ENCODE measurements at regions not wholly inside any gene's neighbourhood (a gene's known extent, or its start where the extent isn't known, plus 50 kb on each side); places are given as distances from the start of the nearest gene placed in this dataset.
"Not testable (repeated sequence)": the region's sequence is repeated elsewhere in the genome, so short reads cannot be mapped to it uniquely, and the experiment has no call there.

DNA sequence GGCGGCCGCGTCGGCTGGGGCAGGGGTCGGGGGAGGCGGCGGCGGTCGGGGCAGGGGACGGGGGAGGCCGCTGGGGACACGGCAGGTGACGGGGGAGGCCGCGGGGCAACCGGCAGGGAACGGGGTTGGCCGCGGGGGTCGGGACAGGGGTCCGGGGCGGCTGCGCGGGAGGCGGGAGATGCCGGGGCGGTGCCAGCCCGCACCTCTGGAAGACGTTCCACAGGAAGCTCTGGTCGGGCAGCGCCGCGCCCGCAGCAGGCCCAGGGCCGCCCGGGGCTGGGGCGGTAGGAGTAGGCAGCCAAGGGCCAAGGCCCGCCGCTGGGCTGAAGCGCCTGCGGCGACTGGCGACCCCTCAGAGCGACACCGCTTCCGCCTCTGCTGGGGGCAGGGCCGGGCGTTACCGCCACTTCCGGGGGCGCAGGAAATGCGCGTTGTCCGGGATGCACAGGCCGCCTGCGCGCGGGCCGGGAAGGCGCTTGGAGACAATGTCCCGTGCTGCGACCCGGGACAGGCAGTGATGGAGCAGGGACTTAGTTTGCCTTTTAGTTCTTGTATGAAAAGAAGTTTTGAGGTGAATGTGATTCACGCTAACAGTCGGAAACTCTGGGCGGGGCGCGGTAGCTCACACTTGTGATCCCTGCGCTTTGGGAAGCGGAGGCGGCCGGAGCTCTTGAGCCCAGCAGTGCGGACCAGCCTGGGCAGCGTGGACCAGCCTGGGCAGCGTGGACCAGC lies 110.0 kb upstream of the LPCAT1 start:
- peak; percentile 10 for DNase-seq

DNA sequence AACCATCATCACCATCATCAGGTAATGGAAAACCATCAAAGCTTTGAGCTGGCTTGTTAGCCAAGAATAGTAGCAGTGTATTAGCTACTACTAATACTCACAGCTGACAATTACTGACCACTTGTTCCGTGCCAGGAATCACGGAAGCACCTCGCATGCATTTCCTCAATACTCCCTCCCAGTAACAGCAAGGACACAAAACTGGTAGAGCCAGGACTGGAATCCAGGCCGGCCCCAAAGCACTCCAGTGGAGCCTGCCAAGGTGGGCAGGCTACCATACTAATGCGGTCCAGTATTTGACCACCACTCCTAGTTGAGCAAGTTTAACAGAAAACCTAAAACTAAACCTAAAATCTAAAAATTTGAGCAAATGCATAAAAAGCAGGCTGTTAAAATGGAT lies 107.2 kb upstream of the LPCAT1 start:
- DNase-seq = not testable (repeated sequence)

DNA sequence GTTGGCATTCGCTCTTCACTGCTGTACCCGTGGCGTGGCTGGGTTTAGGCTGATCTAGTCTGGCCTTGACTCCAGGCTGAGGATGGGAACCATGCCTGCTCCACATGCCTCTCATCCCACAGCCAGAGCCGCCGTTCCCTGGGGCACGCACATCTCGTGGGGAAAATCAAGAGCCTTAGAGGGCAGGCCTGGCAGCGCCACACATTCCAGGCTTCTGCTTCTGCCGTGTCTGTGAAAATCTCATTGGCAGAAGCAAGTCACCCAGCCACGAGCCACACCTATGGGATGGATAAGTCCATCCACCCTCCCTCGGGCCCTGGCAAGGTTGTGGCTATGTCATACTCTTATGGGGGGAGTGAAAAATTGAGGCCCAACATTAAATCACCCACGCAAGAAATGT lies 102.6 kb upstream of the LPCAT1 start:
- not testable (repeated sequence) for DNase-seq

DNA sequence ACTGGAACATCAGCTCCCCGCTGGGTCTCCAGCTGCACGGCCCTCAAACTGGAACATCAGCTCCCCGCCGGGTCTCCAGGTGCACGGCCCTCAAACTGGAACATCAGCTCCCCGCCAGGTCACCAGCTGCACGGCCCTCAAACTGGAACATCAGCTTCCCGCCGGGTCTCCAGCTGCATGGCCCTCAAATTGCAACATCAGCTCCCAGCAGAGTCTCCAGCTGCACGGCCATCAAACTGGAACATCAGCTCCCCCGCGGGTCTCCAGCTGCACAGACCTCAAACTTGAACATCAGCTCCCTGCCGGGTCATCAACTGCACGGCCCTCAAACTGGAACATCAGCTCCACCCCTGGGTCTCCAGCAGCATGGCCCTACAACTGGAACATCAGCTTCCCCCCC lies 95.8 kb upstream of the LPCAT1 start:
- not testable (repeated sequence) for DNase-seq

DNA sequence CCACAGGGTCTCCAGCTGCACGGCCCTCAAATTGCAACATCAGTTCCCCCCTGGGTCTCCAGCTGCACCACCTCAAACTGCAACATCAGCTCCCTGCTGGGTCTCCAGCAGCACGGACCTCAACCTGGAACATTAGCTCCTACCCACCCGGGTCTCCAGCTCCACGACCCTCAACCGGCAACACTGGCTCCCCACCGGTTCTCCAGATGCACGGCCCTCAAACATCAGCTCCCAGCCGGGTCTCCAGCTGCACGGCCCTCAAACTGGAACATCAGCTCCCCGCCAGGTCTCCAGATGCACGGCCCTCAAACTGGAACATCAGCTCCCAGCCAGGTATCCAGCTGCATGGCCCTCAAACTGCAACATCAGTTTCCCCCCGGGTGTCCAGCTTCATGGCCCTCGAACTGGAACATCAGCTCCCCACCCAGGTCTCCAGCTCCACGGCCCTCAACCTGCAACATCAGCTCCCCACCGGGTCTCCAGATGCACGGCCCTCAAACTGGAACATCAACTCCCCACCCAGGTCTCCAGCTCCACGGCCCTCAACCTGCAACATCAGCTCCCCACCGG lies 94.6 kb upstream of the LPCAT1 start:
- DNase-seq = not testable (repeated sequence)

DNA sequence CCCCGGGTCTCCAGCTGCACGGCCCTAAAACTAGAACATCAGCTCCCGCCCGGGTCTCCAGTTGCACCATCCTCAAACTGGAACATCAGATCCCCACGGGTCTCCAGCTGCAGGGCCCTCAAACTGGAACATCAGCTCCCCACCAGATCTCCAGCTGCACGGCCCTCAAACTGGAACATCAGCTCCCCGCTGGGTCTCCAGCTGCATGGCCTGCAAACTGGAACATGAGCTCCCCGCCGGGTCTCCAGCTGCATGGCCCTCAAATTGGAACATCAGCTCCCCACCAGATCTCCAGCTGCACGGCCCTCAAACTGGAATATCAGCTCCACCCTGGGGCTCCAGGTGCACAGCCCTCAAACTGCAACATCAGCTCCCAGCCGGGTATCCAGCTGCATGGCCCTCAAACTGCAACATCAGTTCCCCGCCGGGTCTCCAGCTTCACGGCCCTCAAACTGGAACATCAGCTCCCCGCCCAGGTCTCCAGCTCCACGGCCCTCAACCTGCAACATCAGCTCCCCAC lies 93.5 kb upstream of the LPCAT1 start:
- not testable (repeated sequence) for DNase-seq

DNA sequence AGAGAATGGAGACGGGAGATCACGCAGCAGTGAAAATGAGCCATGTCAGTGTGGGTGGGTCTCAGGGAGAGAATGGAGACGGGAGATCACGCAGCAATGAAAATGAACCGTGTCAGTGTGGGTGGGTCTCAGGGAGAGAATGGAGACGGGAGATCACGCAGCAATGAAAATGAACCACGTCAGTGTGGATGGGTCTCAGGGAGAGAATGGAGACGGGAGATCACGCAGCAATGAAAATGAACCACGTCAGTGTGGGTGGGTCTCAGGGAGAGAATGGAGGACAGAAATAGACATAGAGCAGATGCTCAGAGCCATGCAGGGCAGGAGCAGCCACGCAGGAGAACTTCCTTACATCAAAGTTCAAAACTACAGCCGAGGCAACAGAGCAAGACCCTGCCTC lies 89.8 kb upstream of the LPCAT1 start:
- DNase-seq = not testable (repeated sequence)

DNA sequence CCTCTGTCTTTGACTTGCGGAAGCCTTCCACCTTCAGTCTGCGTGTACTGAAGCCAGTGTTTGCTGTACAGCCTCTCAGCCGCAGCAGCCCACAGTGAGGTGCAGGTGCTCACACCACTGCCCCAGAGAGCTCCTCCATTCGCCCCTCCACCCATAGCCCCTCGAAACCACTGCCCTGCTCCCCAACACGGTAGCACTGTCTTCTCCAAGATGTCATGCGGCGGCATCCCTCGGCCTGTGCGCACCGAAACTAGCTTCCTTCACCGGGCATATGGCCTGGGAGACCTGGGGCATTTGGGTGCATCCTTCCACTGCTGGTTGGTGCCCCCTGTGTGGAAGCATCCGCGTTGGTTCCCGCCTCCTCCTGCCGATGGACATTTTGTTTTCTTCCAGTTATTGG lies 86.8 kb upstream of the LPCAT1 start:
- DNase-seq = not testable (repeated sequence)

DNA sequence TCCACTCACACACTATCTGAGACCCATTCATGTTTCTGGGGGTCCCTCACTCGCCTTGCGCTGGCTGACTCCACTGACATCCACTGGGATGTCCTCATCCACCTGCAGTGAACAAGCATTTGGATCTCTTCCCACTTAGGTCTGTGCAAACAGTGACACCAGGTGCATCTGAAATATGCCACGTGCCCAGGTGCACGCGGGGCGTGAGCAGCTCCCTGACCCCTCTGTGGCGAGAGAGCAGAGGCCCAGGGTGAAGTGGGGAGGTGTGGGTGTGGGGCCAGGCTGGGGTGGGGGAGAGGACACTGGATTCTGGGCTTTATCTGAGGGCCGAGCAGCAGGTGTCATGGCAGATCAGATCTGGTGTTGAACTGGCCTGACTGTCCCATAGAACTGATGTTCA lies 85.4 kb upstream of the LPCAT1 start:
- not testable (repeated sequence) for DNase-seq

DNA sequence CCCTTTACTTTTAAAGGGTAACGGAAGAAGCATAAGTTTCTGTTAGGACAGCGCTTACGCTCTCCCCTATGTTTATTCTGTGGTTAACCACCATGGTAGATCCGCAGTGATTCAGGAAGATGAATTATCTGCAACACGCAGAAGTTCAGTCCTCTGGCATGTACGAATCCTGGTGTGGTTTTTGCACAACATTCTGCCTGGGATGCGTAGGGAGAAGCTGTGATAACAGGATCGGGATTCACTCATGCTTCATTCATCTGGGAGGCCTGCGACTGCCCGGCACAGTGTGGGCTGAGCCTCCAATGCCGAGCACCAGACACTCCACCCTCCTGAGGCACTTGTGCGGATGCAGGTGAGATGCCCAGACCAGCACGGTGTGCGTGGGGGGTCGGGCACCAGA lies 84.6 kb upstream of the LPCAT1 start:
- not testable (repeated sequence) for DNase-seq

DNA sequence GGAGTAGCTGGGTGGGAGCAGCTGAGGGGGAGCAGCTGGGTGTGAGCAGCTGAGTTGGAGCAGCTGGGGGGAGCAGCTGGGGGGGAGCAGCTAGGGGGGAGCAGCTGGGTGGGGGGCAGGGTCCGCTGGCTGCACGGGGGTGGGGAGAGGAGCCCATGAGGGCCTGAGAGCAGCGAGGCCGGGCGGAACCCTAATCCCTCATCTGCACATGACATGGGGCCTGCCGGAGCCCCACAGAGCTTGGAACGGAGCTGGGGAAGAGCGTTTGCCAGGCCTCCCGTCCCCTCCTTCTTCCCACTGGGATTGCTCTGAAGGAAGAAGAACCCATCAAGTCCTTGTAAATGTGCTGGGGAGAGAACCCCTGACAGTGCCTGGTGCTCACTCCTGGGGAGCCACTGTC lies 83.2 kb upstream of the LPCAT1 start:
- not testable (repeated sequence) for DNase-seq

DNA sequence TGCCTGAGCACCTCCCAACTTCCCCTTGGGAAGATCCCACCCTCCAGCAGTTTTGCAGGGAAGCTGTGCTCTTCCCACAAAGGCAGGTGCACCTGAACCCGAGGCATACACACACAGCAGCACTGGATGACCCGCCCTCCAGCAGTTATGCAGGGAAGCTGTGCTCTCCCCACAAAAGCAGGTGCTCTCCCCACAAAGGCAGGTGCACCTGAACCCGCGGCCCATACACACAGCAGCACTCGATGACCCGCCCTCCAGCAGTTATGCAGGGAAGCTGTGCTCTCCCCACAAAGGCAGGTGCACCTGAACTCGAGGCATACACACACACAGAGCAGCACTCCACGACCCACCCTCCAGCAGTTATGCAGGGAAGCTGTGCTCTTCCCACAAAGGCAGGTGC lies 80.2 kb upstream of the LPCAT1 start:
- DNase-seq = not testable (repeated sequence)

DNA sequence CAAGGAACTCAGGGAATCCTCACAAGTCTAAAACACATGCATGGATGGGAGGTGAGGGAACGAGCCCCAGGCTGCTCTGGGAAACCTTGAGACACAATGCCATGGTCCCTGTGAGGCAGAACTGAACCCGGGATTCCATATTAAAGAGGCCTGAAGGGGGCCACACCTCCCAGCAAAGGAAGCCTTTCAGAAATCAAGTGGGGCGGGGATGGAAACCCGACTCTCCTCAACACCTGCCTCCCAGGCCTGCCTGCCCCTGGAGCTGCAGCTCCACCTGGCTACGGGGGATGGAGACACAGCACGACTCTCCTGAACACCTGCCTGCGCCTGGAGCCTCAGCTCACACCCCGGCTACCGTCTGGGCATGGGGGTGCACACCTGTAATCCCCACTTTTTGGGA lies 77.8 kb upstream of the LPCAT1 start:
- not testable (repeated sequence) for DNase-seq

DNA sequence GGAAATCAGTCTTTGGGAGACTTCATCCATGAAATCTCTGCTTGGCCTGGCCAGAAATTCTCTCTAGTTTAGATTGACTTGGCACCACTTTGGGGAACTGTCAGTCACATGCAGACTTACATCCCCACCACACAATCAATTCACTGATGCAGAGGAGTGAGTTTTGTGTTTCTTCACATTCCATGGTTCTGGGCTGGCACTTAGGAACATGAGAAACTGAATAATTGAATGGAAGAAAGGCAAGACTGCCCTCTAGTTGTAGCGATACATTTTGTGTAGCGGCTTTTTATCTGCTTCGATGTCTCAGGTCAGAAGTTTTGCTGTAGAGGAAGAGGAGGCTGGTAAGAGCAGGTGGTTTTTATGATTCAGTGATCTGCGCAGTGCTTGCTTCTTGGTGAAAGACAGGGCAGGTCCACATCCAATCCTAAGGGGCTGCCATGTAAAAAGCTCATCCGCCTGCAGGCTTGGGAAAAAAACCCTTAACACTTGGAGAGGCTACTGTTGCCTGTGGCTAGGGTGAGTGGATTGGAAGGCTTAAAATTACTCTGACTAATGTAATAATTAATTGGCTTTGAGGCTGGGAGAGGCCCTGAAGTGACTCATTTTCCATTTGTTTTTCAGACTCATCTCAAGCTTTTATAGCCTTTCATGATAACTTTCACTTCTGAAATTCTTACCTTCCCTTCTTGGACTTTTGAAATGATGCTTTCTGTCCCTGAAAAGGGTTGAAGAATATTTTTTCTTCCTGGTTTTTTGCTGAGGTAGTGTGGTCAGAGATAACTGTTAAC lies 75.4 kb upstream of the LPCAT1 start:
- DNase-seq = not testable (repeated sequence)

DNA sequence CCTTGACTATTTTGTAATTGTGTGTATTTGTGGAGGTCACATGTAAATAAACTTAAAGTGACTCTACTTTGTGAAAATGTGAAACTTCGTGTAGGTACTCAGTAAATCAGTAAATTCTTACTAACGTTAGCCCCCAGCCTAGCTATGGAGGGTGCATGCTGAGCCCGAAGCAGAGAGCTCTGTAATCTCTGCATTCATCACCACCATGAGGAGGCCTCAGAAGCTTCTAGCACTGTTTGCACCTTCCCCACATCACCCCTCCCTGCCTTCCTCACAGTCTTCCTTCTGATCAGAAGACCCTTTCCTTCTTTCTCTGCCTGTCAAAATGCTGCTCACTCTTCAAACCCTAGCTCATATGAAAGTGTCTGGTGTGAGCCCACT lies 73.3 kb upstream of the LPCAT1 start:
- not testable (repeated sequence) for DNase-seq

DNA sequence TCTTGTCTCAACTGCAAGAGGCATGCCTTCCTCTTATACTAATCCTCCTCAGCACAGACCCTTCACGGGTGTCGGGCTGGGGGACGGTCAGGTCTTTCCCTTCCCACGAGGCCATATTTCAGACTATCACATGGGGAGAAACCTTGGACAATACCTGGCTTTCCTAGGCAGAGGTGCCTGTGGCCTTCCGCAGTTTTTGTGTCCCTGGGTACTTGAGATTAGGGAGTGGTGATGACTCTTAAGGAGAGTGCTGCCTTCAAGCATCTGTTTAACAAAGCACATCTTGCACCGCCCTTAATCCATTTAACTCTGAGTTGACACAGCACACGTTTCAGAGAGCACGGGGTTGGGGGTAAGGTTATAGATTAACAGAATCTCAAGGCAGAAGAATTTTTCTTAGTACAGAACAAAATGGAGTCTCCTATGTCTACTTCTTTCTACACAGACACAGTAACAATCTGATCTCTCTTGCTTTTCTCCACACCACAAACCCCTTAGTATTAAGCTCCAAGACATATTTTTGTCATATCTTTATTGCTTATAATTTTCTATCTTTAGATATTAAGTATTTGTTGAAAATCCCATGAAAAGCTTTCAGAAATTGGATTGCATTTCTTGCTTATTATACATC lies 72.8 kb upstream of the LPCAT1 start:
- DNase-seq = not testable (repeated sequence)

DNA sequence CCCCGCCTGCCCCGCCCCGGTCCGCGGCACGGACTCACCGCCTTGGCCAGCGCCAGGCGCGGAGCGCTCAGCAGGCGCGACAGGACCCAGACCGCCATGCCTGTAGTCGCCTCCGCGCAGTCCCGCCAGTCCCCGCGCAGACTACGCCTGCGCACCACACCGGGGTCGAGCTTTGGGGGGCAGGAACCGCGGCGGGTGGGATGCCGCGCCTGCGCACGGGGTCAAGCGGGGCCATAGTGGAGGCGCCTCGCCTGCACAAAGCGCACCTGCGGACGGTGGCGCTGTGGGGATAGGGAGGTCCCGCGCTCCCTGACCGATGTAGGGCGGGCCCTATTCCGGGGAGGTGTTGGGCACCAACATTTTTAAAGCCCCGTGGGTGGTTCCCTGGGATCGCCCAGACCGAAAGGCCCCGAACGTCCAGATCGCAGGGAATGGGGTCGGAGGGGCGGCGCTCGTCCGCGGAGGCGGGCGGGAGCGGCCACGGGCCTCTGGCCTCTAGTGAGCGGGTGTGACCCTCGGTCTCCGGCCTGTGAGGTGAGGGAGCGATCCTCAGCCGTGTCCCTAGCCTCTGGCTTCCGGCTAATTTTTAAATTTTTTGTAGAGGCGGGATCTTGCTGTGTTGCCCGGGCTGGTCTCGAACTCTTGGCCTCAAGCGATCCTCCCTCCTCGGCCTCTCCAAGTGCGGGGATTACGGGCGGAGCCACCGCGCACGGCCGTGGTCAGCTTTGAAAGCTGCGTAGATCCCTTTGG lies 70.8 kb upstream of the LPCAT1 start:
- DNase-seq = no peak

DNA sequence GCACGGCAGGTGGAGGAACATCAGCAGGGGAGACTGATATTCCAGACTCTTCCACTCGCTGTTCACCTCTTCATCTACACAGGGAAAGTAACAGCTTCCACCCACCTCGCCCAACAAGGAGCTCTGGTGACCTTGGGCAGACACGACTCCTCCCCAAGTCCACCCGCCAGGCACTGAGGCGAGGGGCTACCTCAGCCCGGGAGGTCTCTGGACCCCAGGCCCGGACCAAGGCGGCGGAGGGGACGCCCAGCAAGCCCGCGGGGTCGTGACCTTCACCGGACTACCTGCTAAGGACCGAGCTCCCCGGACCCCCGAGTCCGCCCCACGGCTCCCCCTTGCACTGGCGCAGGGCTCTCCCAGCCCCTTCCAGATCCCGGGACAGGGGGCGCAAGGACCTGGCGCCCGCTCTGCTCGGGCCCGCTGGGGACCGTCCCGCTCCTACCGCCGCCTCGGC lies 70.2 kb upstream of the LPCAT1 start:
- no peak for DNase-seq

DNA sequence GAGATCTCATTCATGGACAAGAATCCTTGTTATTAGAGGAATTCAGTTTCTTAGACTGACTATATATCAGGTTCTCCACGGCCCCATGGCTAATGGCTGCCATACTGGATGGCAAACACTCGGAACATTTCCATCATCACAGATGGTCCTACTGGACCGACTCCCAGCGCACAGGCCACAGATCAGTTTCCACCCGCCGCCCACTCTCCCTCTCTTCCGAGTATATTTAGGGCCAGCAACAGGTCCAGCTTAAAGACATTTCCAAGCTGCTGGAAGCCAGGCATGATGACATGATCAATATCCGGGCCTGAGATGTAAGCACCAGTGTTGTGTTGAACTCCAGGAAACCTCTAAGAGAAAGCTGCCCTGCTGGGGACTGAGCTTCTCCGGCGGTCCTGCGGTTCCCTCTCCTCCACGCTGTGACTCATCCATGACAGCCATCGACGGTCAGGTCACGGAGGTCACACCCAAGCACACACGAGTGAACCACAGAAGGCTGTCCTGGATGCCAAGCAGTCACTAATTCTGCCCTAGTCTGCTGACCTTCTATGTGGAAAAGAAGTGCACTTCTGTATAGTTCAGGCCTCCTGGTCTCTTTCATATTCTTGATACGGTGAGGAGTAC lies 64.4 kb upstream of the LPCAT1 start:
- DNase-seq = not testable (repeated sequence)

DNA sequence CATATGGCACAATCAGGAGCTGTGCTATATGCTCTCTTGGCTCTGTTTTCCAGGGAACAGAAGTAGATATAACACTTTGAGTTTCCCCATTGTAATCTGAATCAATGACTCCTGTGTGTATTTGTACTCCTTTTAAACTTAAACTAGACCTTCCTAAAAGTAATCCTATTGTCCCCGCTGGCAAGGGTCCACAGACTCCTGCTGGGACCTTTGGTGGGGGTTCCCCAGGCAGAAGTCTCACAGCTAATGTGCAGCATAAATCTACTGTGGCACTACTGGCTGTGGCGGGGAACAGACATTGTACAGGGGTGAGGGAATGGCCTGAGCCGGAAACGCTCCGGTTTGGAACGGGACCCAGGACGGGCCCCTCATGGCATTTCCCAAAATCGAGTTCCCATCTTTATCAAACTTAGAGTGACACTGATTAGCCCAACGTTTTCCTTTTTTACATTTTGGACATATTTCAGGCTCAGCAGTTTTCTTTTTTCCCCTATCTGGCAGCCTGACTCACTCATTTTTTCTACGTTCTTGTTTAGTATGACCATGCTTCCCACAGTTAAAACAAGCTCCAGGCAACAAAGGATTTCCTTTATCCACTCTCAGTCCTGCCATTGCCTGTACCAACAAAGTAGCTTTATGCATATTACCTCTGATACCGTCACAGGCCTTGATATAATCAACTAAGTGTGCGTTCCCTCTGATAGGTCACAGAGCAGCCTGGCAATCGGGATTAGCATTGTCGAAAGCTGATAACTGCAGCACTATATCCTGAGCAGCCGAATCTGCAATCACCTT lies 59.5 kb upstream of the LPCAT1 start:
- not testable (repeated sequence) for DNase-seq

DNA sequence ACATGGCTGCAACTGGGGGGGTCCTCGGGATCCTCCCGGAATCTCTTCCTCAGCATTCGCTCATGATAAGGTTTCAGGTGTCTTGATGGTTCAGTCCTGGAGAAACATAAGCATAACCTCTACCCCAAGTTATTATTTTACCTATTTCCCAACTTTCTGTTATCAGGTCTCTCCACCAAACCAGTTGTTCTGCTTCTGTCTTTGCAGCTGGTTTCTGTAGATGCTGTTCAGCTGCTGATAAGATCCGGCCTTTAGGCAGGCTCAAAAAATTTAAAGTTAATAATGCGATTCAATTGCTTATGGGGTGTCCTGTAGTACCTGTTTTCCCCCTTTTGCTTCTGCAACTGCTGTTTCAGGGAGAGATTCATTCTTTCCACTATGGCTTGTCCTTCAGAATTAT lies 55.6 kb upstream of the LPCAT1 start:
- DNase-seq = not testable (repeated sequence)

Measured in NCI-H1048 (cell line).